SK-N-SH (cell line): ENCODE measurements at regions not wholly inside any gene's neighbourhood (a gene's known extent, or its start where the extent isn't known, plus 50 kb on each side); places are given as distances from the start of the nearest gene placed in this dataset.

Experiments used
- CTCF ChIA-PET: fragments of 300-600, 350-600 bp; formaldehyde crosslinking; extraction: SDS; loops from one replicate; lab custom pipeline; 2021; lab: Yijun Ruan, JAX
- POLR2A ChIA-PET: fragments of 350-600 bp; sonication (Branson Sonifier 250); formaldehyde crosslinking; extraction: SDS; loops from one replicate; lab custom pipeline; 2020; ENCODE audit warnings: antibody characterized with exemption, inconsistent platforms; lab: Yijun Ruan, JAX
- DNase-seq: peaks from one replicate; pipeline ENCODE4 v3.0.0; 2012
- H2AFZ ChIP-seq: fragments of 200-600 bp; sonication (generic); 2 replicates; pipeline ENCODE4 v1.8.1; 2016; ENCODE audit warnings: antibody characterized with exemption, mild to moderate bottlenecking, low read depth
- H3F3A ChIP-seq: fragments of 200-600 bp; sonication (generic); replicated peaks from 2 replicates; pipeline ENCODE3; 2016; ENCODE audit warnings: antibody characterized with exemption, mild to moderate bottlenecking; ENCODE audit not compliant: insufficient read depth
- H3K27ac ChIP-seq, 2 experiments: fragments of 200-500 bp in 1 of 2; fragments of 200-600 bp in 1 of 2; sonication (Bioruptor generic) in 1 of 2; sonication (generic), shearing (Covaris generic) in 1 of 2; 2 replicates each; pipeline versions ENCODE4 v1.5.1 to v1.6.1; 2014 to 2016; ENCODE audit warnings: low read depth in 2 of 2, inconsistent platforms in 1 of 2, low read length in 1 of 2, mild to moderate bottlenecking in 1 of 2, mixed read lengths in 1 of 2
- H3K27me3 ChIP-seq: fragments of 200-600 bp; sonication (generic), shearing (Covaris generic); 2 replicates; pipeline ENCODE4 v1.6.1; 2016; ENCODE audit warnings: mixed run types; ENCODE audit not compliant: insufficient read depth
- H3K36me3 ChIP-seq, 2 experiments: fragments of 200-500 bp in 1 of 2; fragments of 200-600 bp in 1 of 2; sonication (Bioruptor generic) in 1 of 2; sonication (generic) in 1 of 2; replicated peaks in 1 of 2; 2 replicates each; pipeline versions ENCODE3 to v1.5.1; 2014 to 2016; ENCODE audit warnings: low read length in 1 of 2, mild to moderate bottlenecking in 1 of 2; ENCODE audit not compliant: insufficient read depth in 2 of 2, control insufficient read depth in 1 of 2
- H3K4me1 ChIP-seq, 2 experiments: fragments of 200-500 bp in 1 of 2; fragments of 200-600 bp in 1 of 2; sonication (Bioruptor generic) in 1 of 2; sonication (generic), shearing (Covaris generic) in 1 of 2; 2 replicates each; pipeline versions ENCODE4 v1.5.1 to v1.6.1; 2014 to 2016; ENCODE audit warnings: low read depth in 1 of 2, low read length in 1 of 2, mixed run types in 1 of 2; ENCODE audit not compliant: insufficient read depth in 2 of 2, control insufficient read depth in 1 of 2
- H3K4me2 ChIP-seq: fragments of 200-600 bp; sonication (generic), shearing (Covaris generic); 2 replicates; pipeline ENCODE4 v1.6.1; 2017; ENCODE audit warnings: mixed run types
- H3K4me3 ChIP-seq, 2 experiments: fragments of 200-500 bp in 1 of 2; fragments of 200-600 bp in 1 of 2; sonication (Bioruptor generic) in 1 of 2; sonication (generic), shearing (Covaris generic) in 1 of 2; 2 replicates each; pipeline versions ENCODE4 v1.5.1 to v1.8.1; 2014 to 2016; ENCODE audit warnings: low read depth in 2 of 2, inconsistent platforms in 1 of 2, low read length in 1 of 2, mild to moderate bottlenecking in 1 of 2, mixed read lengths in 1 of 2, moderate library complexity in 1 of 2
- H3K79me2 ChIP-seq: fragments of 200-600 bp; sonication (generic); 2 replicates; pipeline ENCODE4 v1.8.1; 2017; ENCODE audit warnings: mild to moderate bottlenecking; ENCODE audit not compliant: insufficient read depth
- H3K9ac ChIP-seq: fragments of 200-600 bp; sonication (generic); 2 replicates; pipeline ENCODE4 v1.6.1; 2017; ENCODE audit warnings: mixed run types
- H3K9me2 ChIP-seq: fragments of 200-600 bp; sonication (generic); 2 replicates; pipeline ENCODE4 v1.6.1; 2017; ENCODE audit warnings: mixed run types
- H3K9me3 ChIP-seq: fragments of 200-600 bp; sonication (generic); 2 replicates; pipeline ENCODE4 v1.6.1; 2017; ENCODE audit warnings: mixed run types, mild to moderate bottlenecking, moderate library complexity
- H4K20me1 ChIP-seq: fragments of 200-600 bp; sonication (generic); 2 replicates; pipeline ENCODE4 v1.6.1; 2017; ENCODE audit warnings: mild to moderate bottlenecking, mixed run types; ENCODE audit not compliant: insufficient read depth
- FOXJ3 ChIP-seq: sonication (generic); formaldehyde crosslinking; IDR thresholded peaks from 2 replicates; pipeline ENCODE4 v1.5.1; 2020; ENCODE audit warnings: mild to moderate bottlenecking, missing genetic modification reagents
- GABPA ChIP-seq: IDR thresholded peaks from 2 replicates; pipeline ENCODE4 v1.4.0; 2012; ENCODE audit warnings: low read depth, mild to moderate bottlenecking
- GATA2 ChIP-seq: sonication (generic); formaldehyde crosslinking; IDR thresholded peaks from 2 replicates; pipeline ENCODE4 v1.5.0; 2020; ENCODE audit warnings: mild to moderate bottlenecking, missing genetic modification reagents
- JUND ChIP-seq: IDR thresholded peaks from 2 replicates; pipeline ENCODE4 v1.4.0; 2012
- NFIC ChIP-seq: IDR thresholded peaks from 2 replicates; pipeline ENCODE4 v1.4.0; 2012; ENCODE audit warnings: borderline replicate concordance
- NRF1 ChIP-seq: IDR thresholded peaks from 2 replicates; pipeline ENCODE4 v1.6.1; 2012; ENCODE audit warnings: low read depth, mild to moderate bottlenecking, low read length
- POLR2AphosphoS5 ChIP-seq: IDR thresholded peaks from 2 replicates; pipeline ENCODE4 v1.6.1; 2012; ENCODE audit warnings: low read depth, low read length
- RAD21 ChIP-seq: IDR thresholded peaks from 2 replicates; pipeline ENCODE4 v1.6.1; 2012; ENCODE audit warnings: mild to moderate bottlenecking, low read length
- RCOR1 ChIP-seq: fragments of 150-350 bp; IDR thresholded peaks from 2 replicates; pipeline ENCODE4 v1.6.1; 2017; ENCODE audit warnings: antibody characterized with exemption, low read length
- RFX5 ChIP-seq: IDR thresholded peaks from 2 replicates; pipeline ENCODE4 v1.6.1; 2012; ENCODE audit warnings: mild to moderate bottlenecking, improper control_type of control experiment, low read length
- RXRA ChIP-seq: IDR thresholded peaks from 2 replicates; pipeline ENCODE4 v1.4.0; 2012; ENCODE audit warnings: low read depth, mild to moderate bottlenecking, borderline replicate concordance
- YY1 ChIP-seq: IDR thresholded peaks from 2 replicates; pipeline ENCODE4 v1.4.0; 2012; ENCODE audit warnings: low read depth, mild to moderate bottlenecking
- WGBS: methylation state at CpG from one replicate; pipeline ENCODE4 v1.1.6; 2017; ENCODE audit warnings: low lambda C conversion rate; 5-methylcytosine and 5-hydroxymethylcytosine counted together
- TF ChIP-seq, protein P1 (sequence below): fragments of 200-600 bp; sonication (generic); IDR thresholded peaks from 2 replicates; pipeline ENCODE4 v1.6.1; 2017; ENCODE audit warnings: antibody characterized with exemption, mild to moderate bottlenecking, moderate library complexity
- TF ChIP-seq, protein P2 (sequence below): IDR thresholded peaks from 2 replicates; pipeline ENCODE4 v1.4.0; 2012; ENCODE audit warnings: low read depth, borderline replicate concordance
- TF ChIP-seq, protein P3 (sequence below): IDR thresholded peaks from 2 replicates; pipeline ENCODE4 v1.4.0; 2012; ENCODE audit warnings: low read depth

DNA sequence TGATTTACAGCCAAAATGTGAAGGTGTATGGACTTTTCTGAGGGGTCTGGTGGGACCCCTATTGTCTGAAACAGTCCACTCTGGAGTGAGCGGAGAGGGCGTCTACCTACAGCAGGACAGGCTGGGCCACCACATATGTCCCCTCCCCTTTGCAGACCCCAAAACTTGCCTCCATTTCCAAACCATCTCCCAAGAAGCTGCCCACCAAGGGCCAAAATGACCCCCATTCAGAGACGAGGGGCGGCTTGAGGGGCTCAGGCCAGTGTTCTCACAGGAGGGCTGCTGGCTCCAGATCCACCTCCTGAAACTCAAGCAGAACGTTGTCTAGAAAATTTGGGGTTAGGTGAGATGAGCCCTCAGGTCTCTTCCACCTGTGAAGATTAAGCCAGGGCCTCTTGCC, 161.1 kb upstream of the SALL3 start:
- H2AFZ ChIP-seq: no peak overlapping the region
- no peaks in the 10 kb centered on the region for H3K4me1 ChIP-seq
- ChIA-PET CTCF (no interaction called here), POLR2A (no interaction called here)
- H3K9me2 ChIP-seq: no peaks in the 10 kb centered on the region
- H3K4me3 ChIP-seq: no peak overlapping the region
- no peak for DNase-seq
- H3F3A ChIP-seq: no peaks in the 10 kb centered on the region
- no peaks in the 10 kb centered on the region for H3K9me3 ChIP-seq
- 28% methylated on average over 5 of the region's 5 CpGs for WGBS
- TF ChIP-seq FOXJ3 (no peak), JUND (no peak), POLR2AphosphoS5 (no peak)
- TF ChIP-seq, protein P1, sequence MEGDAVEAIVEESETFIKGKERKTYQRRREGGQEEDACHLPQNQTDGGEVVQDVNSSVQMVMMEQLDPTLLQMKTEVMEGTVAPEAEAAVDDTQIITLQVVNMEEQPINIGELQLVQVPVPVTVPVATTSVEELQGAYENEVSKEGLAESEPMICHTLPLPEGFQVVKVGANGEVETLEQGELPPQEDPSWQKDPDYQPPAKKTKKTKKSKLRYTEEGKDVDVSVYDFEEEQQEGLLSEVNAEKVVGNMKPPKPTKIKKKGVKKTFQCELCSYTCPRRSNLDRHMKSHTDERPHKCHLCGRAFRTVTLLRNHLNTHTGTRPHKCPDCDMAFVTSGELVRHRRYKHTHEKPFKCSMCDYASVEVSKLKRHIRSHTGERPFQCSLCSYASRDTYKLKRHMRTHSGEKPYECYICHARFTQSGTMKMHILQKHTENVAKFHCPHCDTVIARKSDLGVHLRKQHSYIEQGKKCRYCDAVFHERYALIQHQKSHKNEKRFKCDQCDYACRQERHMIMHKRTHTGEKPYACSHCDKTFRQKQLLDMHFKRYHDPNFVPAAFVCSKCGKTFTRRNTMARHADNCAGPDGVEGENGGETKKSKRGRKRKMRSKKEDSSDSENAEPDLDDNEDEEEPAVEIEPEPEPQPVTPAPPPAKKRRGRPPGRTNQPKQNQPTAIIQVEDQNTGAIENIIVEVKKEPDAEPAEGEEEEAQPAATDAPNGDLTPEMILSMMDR: no peak
- H4K20me1 ChIP-seq: no peaks in the 10 kb centered on the region
- H3K36me3 ChIP-seq: no peaks in the 10 kb centered on the region
- no peaks in the 10 kb centered on the region for H3K79me2 ChIP-seq
- no peak overlapping the region for H3K4me2 ChIP-seq
- H3K27me3 ChIP-seq: peaks cover 68% of the 10 kb centered on the region
- H3K27ac ChIP-seq: no peak overlapping the region
- H3K9ac ChIP-seq: no peak overlapping the region

DNA sequence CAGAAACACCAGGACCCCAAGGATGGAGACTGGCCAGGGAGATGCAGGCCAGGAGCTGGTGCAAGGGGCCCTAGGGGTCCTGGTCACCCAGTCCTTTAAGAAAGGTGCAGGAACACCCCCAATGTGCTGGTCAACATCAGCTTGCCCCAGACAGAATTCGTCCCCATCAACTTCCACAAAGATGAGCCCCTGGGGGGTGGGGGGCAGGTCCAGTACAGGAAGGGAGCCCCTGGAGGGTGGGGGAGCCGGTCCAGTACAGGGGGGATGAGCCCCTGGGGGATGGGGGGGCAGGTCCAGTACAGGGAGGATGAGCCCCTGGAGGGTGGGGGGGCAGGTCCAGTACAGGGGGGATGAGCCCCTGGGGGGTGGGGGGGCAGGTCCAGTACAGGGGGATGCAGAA, 160.7 kb upstream of the SALL3 start:
- H3K4me1 ChIP-seq: no peaks in the 10 kb centered on the region
- H4K20me1 ChIP-seq: no peaks in the 10 kb centered on the region
- no peak overlapping the region for H3K4me3 ChIP-seq
- H3K9ac ChIP-seq: no peak overlapping the region
- H3K27ac ChIP-seq: no peak overlapping the region
- no peak for DNase-seq
- peaks cover 65% of the 10 kb centered on the region for H3K27me3 ChIP-seq
- CTCF ChIA-PET: no interaction called here
- POLR2A ChIA-PET: no interaction called here
- H3K79me2 ChIP-seq: no peaks in the 10 kb centered on the region
- no peak overlapping the region for H3K4me2 ChIP-seq
- no peaks in the 10 kb centered on the region for H3K36me3 ChIP-seq
- no peaks in the 10 kb centered on the region for H3K9me3 ChIP-seq
- no peak overlapping the region for H2AFZ ChIP-seq
- H3K9me2 ChIP-seq: no peaks in the 10 kb centered on the region
- no peaks in the 10 kb centered on the region for H3F3A ChIP-seq
- TF ChIP-seq NRF1: no peak
- no peak for TF ChIP-seq RFX5
- no peak for TF ChIP-seq GATA2
- TF ChIP-seq GABPA: no peak
- TF ChIP-seq FOXJ3: no peak
- no peak for TF ChIP-seq POLR2AphosphoS5
- TF ChIP-seq, protein P2, sequence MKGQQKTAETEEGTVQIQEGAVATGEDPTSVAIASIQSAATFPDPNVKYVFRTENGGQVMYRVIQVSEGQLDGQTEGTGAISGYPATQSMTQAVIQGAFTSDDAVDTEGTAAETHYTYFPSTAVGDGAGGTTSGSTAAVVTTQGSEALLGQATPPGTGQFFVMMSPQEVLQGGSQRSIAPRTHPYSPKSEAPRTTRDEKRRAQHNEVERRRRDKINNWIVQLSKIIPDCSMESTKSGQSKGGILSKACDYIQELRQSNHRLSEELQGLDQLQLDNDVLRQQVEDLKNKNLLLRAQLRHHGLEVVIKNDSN: no peak
- TF ChIP-seq, all 33 proteins: peak for 0
- WGBS: no CpG with 5 or more reads among the region's 2 CpGs

DNA sequence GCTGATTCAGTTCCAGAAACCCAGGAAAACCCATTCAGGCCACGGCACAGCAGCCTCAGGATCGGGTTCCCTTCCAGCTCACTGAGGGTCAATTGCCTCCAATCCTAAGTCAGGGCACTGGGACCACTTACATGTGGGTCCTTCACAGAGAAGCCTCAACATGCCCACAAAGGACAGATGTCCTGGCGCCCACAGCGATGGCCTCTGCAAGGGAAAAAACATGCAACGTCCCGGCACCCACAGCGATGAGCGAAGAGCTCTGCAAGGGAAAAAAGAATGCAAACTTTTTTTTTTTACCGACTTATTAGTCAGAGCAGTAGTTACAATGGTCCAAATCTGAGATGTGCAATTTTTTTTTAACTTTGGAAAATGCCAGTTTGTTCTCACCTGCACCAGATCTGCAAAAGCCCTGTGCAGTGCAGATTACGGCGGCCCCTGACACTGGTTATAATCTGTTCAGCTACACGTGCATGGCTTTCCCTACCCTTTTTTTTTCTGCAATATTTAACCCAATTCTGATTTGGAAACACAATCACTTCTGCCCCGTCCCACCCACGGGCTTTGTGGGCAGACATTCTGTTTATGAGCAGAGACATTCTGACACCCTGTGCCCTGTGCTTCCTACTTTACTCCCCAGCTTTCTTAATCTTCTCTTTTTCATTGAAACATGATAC, 159.3 kb upstream of the SALL3 start:
- TF ChIP-seq YY1 (no peak), RXRA (no peak), GATA2 (no peak), NFIC (no peak), RCOR1 (no peak), RAD21 (no peak)
- TF ChIP-seq, protein P2: no peak
- TF ChIP-seq, protein P1: no peak
- TF ChIP-seq, protein P3, sequence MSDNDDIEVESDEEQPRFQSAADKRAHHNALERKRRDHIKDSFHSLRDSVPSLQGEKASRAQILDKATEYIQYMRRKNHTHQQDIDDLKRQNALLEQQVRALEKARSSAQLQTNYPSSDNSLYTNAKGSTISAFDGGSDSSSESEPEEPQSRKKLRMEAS: no peak
- 18% methylated on average over 12 of the region's 14 CpGs for WGBS

More for the DNA sequence above, 159.3 kb upstream of the SALL3 start:
- Histone ChIP-seq H3K9ac (no peak overlapping the region), H3K27ac (no peak overlapping the region), H3K79me2 (no peaks in the 10 kb centered on the region), H3K4me1 (no peaks in the 10 kb centered on the region), H4K20me1 (no peaks in the 10 kb centered on the region), H3F3A (no peaks in the 10 kb centered on the region), H3K4me3 (no peak overlapping the region), H3K4me2 (no peak overlapping the region), H3K36me3 (no peaks in the 10 kb centered on the region), H3K9me2 (no peaks in the 10 kb centered on the region), H3K27me3 (peaks cover 63% of the 10 kb centered on the region), H2AFZ (no peak overlapping the region), H3K9me3 (no peaks in the 10 kb centered on the region)
- ChIA-PET CTCF (no interaction called here), POLR2A (no interaction called here)
- DNase-seq: no peak
